H1 (cell line): ENCODE measurements at regions not wholly inside any gene's neighbourhood (a gene's known extent, or its start where the extent isn't known, plus 50 kb on each side); places are given as distances from the start of the nearest gene placed in this dataset.

Experiments used
- CTCF ChIA-PET: fragments of 300-600 bp; sonication (Branson Sonifier 250); formaldehyde crosslinking; loops from one replicate; lab custom pipeline; 2021; ENCODE audit not compliant: partially characterized antibody; lab: Charles Lee
- POLR2A ChIA-PET: fragments of 300-600 bp; sonication (Branson Sonifier 250); formaldehyde crosslinking; loops from one replicate; lab custom pipeline; 2021; ENCODE audit warnings: inconsistent platforms; ENCODE audit not compliant: partially characterized antibody; lab: Charles Lee
- DNase-seq, 2 experiments: peaks; one replicate each; pipeline versions ENCODE4 v3.0.0 to v3.0.0-alpha.2; 2010 to 2022; ENCODE audit warnings: low spot score in 2 of 2, low read depth in 1 of 2, mixed read lengths in 1 of 2
- FAIRE-seq: peaks from 2 replicates; lab custom pipeline; 2011; peaks lifted over from hg19 to GRCh38; lab: Jason Lieb, UNC
- H2AFZ ChIP-seq: 2 replicates; pipeline ENCODE4 v1.8.1; 2012; ENCODE audit warnings: low read length, inconsistent platforms
- H2AK5ac ChIP-seq: 2 replicates; pipeline ENCODE4 v1.6.1; 2013; ENCODE audit warnings: low read depth, low read length
- H2BK120ac ChIP-seq: replicated peaks from 2 replicates; pipeline ENCODE3; 2013; ENCODE audit warnings: low read depth, low read length, inconsistent platforms
- H2BK12ac ChIP-seq: 2 replicates; pipeline ENCODE4 v1.6.1; 2013; ENCODE audit warnings: low read depth, low read length
- H2BK15ac ChIP-seq: 2 replicates; pipeline ENCODE4 v1.6.1; 2013; ENCODE audit warnings: low read length
- H2BK20ac ChIP-seq: 2 replicates; pipeline ENCODE4 v1.6.1; 2013; ENCODE audit warnings: low read length
- H2BK5ac ChIP-seq: 2 replicates; pipeline ENCODE4 v1.6.1; 2013; ENCODE audit warnings: low read depth, low read length
- H3K14ac ChIP-seq: 2 replicates; pipeline ENCODE4 v1.6.1; 2013; ENCODE audit warnings: inconsistent platforms; ENCODE audit not compliant: insufficient read length
- H3K18ac ChIP-seq: 2 replicates; pipeline ENCODE4 v1.6.1; 2013; ENCODE audit warnings: low read length; ENCODE audit errors: extremely low read depth
- H3K23ac ChIP-seq: 2 replicates; pipeline ENCODE4 v1.6.1; 2013; ENCODE audit warnings: inconsistent platforms; ENCODE audit not compliant: insufficient read length
- H3K23me2 ChIP-seq: 2 replicates; pipeline ENCODE4 v1.6.1; 2013; ENCODE audit warnings: low read depth, low read length
- H3K27ac ChIP-seq: 2 replicates; pipeline ENCODE4 v1.6.1; 2011; ENCODE audit warnings: low read depth, low read length, inconsistent platforms
- H3K27me3 ChIP-seq, 4 experiments: replicated peaks in 1 of 4; 1 replicate in 1 of 4; 2 replicates in 3 of 4; pipeline versions ENCODE4 v1.6.1 to v1.8.1; 2011 to 2013; ENCODE audit warnings: low read length in 3 of 4, mild to moderate bottlenecking in 3 of 4, inconsistent platforms in 2 of 4, mixed read lengths in 2 of 4, moderate library complexity in 1 of 4; ENCODE audit not compliant: control insufficient read depth in 3 of 4, insufficient read depth in 3 of 4; ENCODE audit errors: extremely low read depth in 1 of 4
- H3K36me3 ChIP-seq, 4 experiments: 2 replicates each; pipeline versions ENCODE4 v1.6.1 to v1.8.1; 2011 to 2013; ENCODE audit warnings: mild to moderate bottlenecking in 4 of 4, low read length in 3 of 4, moderate library complexity in 2 of 4, control low read depth in 1 of 4, inconsistent platforms in 1 of 4; ENCODE audit not compliant: insufficient read depth in 4 of 4, control insufficient read depth in 2 of 4
- H3K4ac ChIP-seq: replicated peaks from 2 replicates; pipeline ENCODE3; 2013; ENCODE audit warnings: low read length, low read depth, mixed read lengths, inconsistent platforms; ENCODE audit not compliant: insufficient read length
- H3K4me1 ChIP-seq, 4 experiments: replicated peaks in 1 of 4; 1 replicate in 1 of 4; 2 replicates in 3 of 4; pipeline versions ENCODE4 v1.6.1 to v1.8.1; 2011 to 2013; ENCODE audit warnings: low read length in 3 of 4, inconsistent platforms in 2 of 4, mixed read lengths in 1 of 4; ENCODE audit not compliant: insufficient read depth in 4 of 4, control insufficient read depth in 3 of 4
- H3K4me2 ChIP-seq, 2 experiments: 2 replicates each; pipeline versions ENCODE4 v1.6.1 to v1.8.1; 2011 to 2013; ENCODE audit warnings: low read depth in 2 of 2, low read length in 2 of 2, control low read depth in 1 of 2, inconsistent platforms in 1 of 2, mild to moderate bottlenecking in 1 of 2; ENCODE audit not compliant: insufficient read depth in 1 of 2
- H3K4me3 ChIP-seq, 4 experiments: fragments of 200-600, 300-600 bp in 1 of 4; sonication (generic), shearing (Covaris generic), sonication (Bioruptor Twin) in 1 of 4; 2 replicates each; pipeline versions ENCODE4 v1.5.1 to v1.8.1; 2011 to 2016; ENCODE audit warnings: low read length in 4 of 4, low read depth in 3 of 4, control low read depth in 2 of 4, inconsistent platforms in 2 of 4, mild to moderate bottlenecking in 2 of 4, mixed read lengths in 1 of 4, moderate library complexity in 1 of 4; ENCODE audit not compliant: insufficient read depth in 2 of 4; ENCODE audit errors: extremely low read depth in 1 of 4
- H3K56ac ChIP-seq: replicated peaks from 2 replicates; pipeline ENCODE3; 2013; ENCODE audit warnings: low read depth, mild to moderate bottlenecking, mixed read lengths, low read length, inconsistent platforms; ENCODE audit not compliant: insufficient read length
- H3K79me1 ChIP-seq: 2 replicates; pipeline ENCODE4 v1.6.1; 2013; ENCODE audit warnings: low read depth, low read length, control low read depth
- H3K79me2 ChIP-seq, 2 experiments: 2 replicates each; pipeline versions ENCODE4 v1.6.1 to v1.8.1; 2012 to 2013; ENCODE audit warnings: low read length in 2 of 2, mild to moderate bottlenecking in 2 of 2, inconsistent platforms in 1 of 2; ENCODE audit not compliant: insufficient read depth in 2 of 2, control insufficient read depth in 1 of 2
- H3K9ac ChIP-seq, 4 experiments: replicated peaks in 1 of 4; 1 replicate in 1 of 4; 2 replicates in 3 of 4; pipeline versions ENCODE4 v1.6.1 to v1.8.1; 2011 to 2013; ENCODE audit warnings: low read depth in 3 of 4, low read length in 3 of 4, control low read depth in 2 of 4, mild to moderate bottlenecking in 2 of 4, moderate library complexity in 2 of 4, inconsistent platforms in 1 of 4; ENCODE audit errors: extremely low read depth in 1 of 4
- H3K9me3 ChIP-seq, 2 experiments: 2 replicates each; pipeline versions ENCODE4 v1.6.1 to v1.8.1; 2012 to 2013; ENCODE audit warnings: mild to moderate bottlenecking in 2 of 2, moderate library complexity in 2 of 2, control low read depth in 1 of 2, inconsistent platforms in 1 of 2, low read depth in 1 of 2, low read length in 1 of 2, mixed read lengths in 1 of 2; ENCODE audit not compliant: insufficient read depth in 2 of 2
- H4K20me1 ChIP-seq, 2 experiments: replicated peaks in 1 of 2; 2 replicates each; pipeline versions ENCODE3 to v1.8.1; 2011 to 2013; ENCODE audit warnings: inconsistent platforms in 2 of 2, low read length in 2 of 2, mild to moderate bottlenecking in 1 of 2; ENCODE audit not compliant: insufficient read depth in 2 of 2, control insufficient read depth in 1 of 2
- H4K5ac ChIP-seq: 2 replicates; pipeline ENCODE4 v1.6.1; 2013; ENCODE audit warnings: low read length, low read depth, mixed read lengths, inconsistent platforms; ENCODE audit not compliant: insufficient read length
- H4K8ac ChIP-seq: 2 replicates; pipeline ENCODE4 v1.8.0; 2013; ENCODE audit warnings: mild to moderate bottlenecking, moderate library complexity, low read length, inconsistent platforms; ENCODE audit not compliant: insufficient read depth; ENCODE audit errors: extremely low read depth
- H4K91ac ChIP-seq: replicated peaks from 2 replicates; pipeline ENCODE3; 2013; ENCODE audit warnings: low read length, mixed read lengths, inconsistent platforms; ENCODE audit not compliant: insufficient read length
- MAX ChIP-seq: IDR thresholded peaks from 2 replicates; pipeline ENCODE4 v1.6.1; 2012; ENCODE audit warnings: inconsistent platforms
- SIN3A ChIP-seq, 2 experiments: IDR thresholded peaks in 1 of 2; conservative IDR thresholded peaks in 1 of 2; 2 replicates each; pipeline ENCODE4 v1.6.1; 2011 to 2012; ENCODE audit warnings: low read length in 2 of 2, improper control_type of control experiment in 1 of 2, low read depth in 1 of 2, mild to moderate bottlenecking in 1 of 2
- SIRT6 ChIP-seq: IDR thresholded peaks from one replicate; pipeline ENCODE4 v1.7.1; 2012; ENCODE audit warnings: low read length, inconsistent platforms
- TAF1 ChIP-seq: IDR thresholded peaks from 2 replicates; pipeline ENCODE4 v1.6.1; 2011; ENCODE audit warnings: mild to moderate bottlenecking, low read depth, low read length
- TEAD4 ChIP-seq: IDR thresholded peaks from 2 replicates; pipeline ENCODE4 v1.6.1; 2012; ENCODE audit warnings: low read depth, low read length, inconsistent platforms, mixed read lengths
- YY1 ChIP-seq: IDR thresholded peaks from 2 replicates; pipeline ENCODE4 v1.6.1; 2011; ENCODE audit warnings: low read depth, mild to moderate bottlenecking, low read length
- ZNF274 ChIP-seq: IDR thresholded peaks from 2 replicates; pipeline ENCODE4 v1.7.0; 2012; ENCODE audit warnings: low read length, borderline replicate concordance; ENCODE audit errors: extremely low read depth
- WGBS, 2 experiments: shearing (Covaris generic) in 1 of 2; methylation state at CpG; one replicate each; pipeline versions ENCODE4 v1.1.6 to v1.1.7; 2013 to 2015; ENCODE audit warnings: low lambda C conversion rate in 2 of 2, mixed read lengths in 2 of 2, inconsistent platforms in 1 of 2, low coverage in 1 of 2, missing lambda C conversion rate in 1 of 2; ENCODE audit not compliant: insufficient replicate concordance in 2 of 2, insufficient coverage in 1 of 2, insufficient read length in 1 of 2; ENCODE audit errors: extremely low coverage in 1 of 2, missing lambda C conversion rate in 1 of 2; 5-methylcytosine and 5-hydroxymethylcytosine counted together

DNA sequence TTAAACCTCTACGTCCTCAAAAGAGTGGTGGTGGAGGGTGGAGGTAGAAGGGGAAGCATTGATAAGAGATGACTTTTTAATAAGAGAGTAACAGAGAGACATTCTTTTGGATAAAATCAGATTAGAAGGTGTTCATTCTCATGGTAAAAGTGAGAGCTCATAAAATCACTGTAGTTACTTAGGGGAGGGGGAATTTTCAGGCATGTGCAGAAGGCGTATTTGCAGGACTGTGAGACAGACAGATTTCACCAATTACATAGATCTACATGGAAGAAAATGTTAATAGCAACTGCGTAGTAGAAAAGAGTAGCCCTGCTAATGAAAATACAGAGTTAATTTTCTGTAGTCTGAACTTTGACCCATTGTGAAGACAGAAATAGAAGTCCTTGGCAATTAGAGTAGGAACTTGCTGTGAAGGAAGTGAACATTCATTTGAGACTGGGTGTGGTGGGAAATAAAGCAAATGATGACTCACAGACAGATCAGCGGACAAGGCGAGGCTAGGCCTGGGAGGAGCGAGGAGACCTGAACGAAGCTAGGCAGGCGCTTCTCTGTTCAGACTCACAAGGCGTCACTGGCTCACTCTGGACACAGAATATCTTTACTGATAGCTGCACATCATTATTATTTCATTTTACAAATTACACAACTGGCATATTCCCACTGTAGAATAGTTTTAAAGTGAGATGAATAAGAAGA, 57.2 kb upstream of the FAM9C start:
- ChIA-PET CTCF (no interaction called here), POLR2A (no interaction called here)
- Histone ChIP-seq H2BK15ac (no peak overlapping the region), H3K27me3 (no peaks in the 10 kb centered on the region), H3K14ac (no peak overlapping the region), H3K56ac (no peak overlapping the region), H3K18ac (no peak overlapping the region), H3K4me1 (no peaks in the 10 kb centered on the region), H3K23ac (no peak overlapping the region), H3K79me2 (no peaks in the 10 kb centered on the region), H3K4me2 (no peak overlapping the region), H2BK20ac (no peak overlapping the region), H4K8ac (no peak overlapping the region), H3K9me3 (no peaks in the 10 kb centered on the region), H2BK12ac (no peak overlapping the region), H3K27ac (no peak overlapping the region), H2AK5ac (no peak overlapping the region), H3K9ac (no peak overlapping the region), H3K4ac (no peak overlapping the region), H3K79me1 (no peaks in the 10 kb centered on the region), H2BK120ac (no peak overlapping the region), H4K20me1 (no peaks in the 10 kb centered on the region), H4K91ac (no peak overlapping the region), H2AFZ (no peak overlapping the region), H2BK5ac (no peak overlapping the region), H3K23me2 (no peaks in the 10 kb centered on the region), H3K36me3 (no peaks in the 10 kb centered on the region), H4K5ac (no peak overlapping the region), H3K4me3 (no peak overlapping the region)
- FAIRE-seq (no peak), DNase-seq (no peak)
- WGBS, 2 experiments: 77% methylated on average over 9 of the region's 9 CpGs; no CpG with 5 or more reads in 1 of the 2 experiments
- TF ChIP-seq SIN3A (conservative IDR thresholded peaks at IDR 0.05 in 1 of 2, IDR thresholded peaks at IDR 0.05 in 1 of 2; ENCODE audit: low read depth in 1 of 2, low read length in 2 of 2) (no peak), TAF1 (no peak), YY1 (no peak), MAX (no peak), ZNF274 (no peak), SIRT6 (no peak), TEAD4 (no peak)
